ENCODE measurements at regions not wholly inside any gene's neighbourhood (a gene's known extent, or its start where the extent isn't known, plus 50 kb on each side); places are given as distances from the start of the nearest gene placed in this dataset.

DNA sequence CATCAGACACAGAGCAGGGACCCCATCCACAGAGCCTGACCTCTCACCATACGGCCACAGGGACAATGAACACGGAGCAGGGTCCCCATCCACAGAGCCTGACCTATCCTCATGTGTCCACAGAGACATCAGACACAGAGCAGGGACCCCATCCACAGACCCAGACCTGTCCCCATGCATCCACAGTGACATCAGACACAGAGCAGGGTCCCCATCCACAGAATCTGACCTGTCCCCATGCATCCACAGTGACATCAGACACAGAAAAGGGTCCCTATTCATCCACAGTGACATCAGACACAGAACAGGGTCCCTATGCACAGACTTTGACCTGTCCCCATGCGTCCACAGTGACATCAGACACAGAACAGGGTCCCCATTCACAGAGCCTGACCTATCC, 325.1 kb upstream of the RAB6C start:
- Histone ChIP-seq H3K27ac (ENCODE audit: low read depth, low read length) (no peak overlapping the region), H3K79me2 (ENCODE audit: insufficient read depth, low read length) (no peaks in the 10 kb centered on the region), H3K36me3 (ENCODE audit: insufficient read depth, low read length) (no peaks in the 10 kb centered on the region), H3K27me3 (ENCODE audit: insufficient read depth, low read length) (no peaks in the 10 kb centered on the region), H3K4me3 (ENCODE audit: insufficient read depth, low read length) (no peak overlapping the region), H3K9me3 (ENCODE audit: low read depth, low read length) (no peaks in the 10 kb centered on the region), H3K4me2 (ENCODE audit: insufficient read depth, low read length) (no peak overlapping the region), H3K4me1 (ENCODE audit: insufficient read depth, low read length) (no peaks in the 10 kb centered on the region), H2AFZ (ENCODE audit: low read length) (no peak overlapping the region), H4K20me1 (ENCODE audit: insufficient read depth, low read length) (no peaks in the 10 kb centered on the region)
- DNase-seq (ENCODE audit: insufficient read length, low spot score, missing footprints): no peak
- TF ChIP-seq, protein P1, sequence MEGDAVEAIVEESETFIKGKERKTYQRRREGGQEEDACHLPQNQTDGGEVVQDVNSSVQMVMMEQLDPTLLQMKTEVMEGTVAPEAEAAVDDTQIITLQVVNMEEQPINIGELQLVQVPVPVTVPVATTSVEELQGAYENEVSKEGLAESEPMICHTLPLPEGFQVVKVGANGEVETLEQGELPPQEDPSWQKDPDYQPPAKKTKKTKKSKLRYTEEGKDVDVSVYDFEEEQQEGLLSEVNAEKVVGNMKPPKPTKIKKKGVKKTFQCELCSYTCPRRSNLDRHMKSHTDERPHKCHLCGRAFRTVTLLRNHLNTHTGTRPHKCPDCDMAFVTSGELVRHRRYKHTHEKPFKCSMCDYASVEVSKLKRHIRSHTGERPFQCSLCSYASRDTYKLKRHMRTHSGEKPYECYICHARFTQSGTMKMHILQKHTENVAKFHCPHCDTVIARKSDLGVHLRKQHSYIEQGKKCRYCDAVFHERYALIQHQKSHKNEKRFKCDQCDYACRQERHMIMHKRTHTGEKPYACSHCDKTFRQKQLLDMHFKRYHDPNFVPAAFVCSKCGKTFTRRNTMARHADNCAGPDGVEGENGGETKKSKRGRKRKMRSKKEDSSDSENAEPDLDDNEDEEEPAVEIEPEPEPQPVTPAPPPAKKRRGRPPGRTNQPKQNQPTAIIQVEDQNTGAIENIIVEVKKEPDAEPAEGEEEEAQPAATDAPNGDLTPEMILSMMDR (IDR thresholded peaks at IDR 0.05; ENCODE audit: extremely low read depth, low read depth, low read length): no peak

DNA sequence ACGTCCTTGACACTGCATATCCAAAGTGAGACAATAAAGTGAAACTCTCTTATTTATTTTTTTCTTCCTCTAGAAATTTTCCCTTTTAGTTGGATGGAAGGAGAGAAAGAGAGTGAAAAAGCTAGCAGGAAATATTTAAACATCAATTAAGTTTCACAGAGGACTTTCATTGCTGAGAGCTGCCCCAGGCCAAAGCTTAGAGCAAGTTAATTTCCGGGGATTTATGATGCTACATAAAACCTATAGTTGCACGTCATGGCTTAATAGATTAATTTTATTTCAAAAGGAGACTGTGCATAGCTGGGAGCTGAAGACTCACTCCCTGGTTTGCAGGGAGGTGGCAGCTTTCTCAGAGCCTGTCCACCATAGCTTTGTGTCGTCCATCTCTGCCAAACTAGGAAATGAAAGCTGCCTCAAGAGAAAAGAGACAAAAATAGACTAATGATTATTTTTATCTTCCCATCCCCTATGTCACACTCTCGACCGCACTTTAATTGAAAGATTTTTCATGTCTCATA, 323.3 kb upstream of the RAB6C start:
- no peak for DNase-seq (ENCODE audit: insufficient read length, low spot score, missing footprints)
- H3K4me1 ChIP-seq (ENCODE audit: insufficient read depth, low read length): no peaks in the 10 kb centered on the region
- H3K27me3 ChIP-seq (ENCODE audit: insufficient read depth, low read length): no peaks in the 10 kb centered on the region
- H3K79me2 ChIP-seq (ENCODE audit: insufficient read depth, low read length): no peaks in the 10 kb centered on the region
- no peaks in the 10 kb centered on the region for H3K9me3 ChIP-seq (ENCODE audit: low read depth, low read length)
- no peak overlapping the region for H2AFZ ChIP-seq (ENCODE audit: low read length)
- no peak overlapping the region for H3K4me3 ChIP-seq (ENCODE audit: insufficient read depth, low read length)
- H3K36me3 ChIP-seq (ENCODE audit: insufficient read depth, low read length): no peaks in the 10 kb centered on the region
- TF ChIP-seq, protein P1 (IDR thresholded peaks at IDR 0.05; ENCODE audit: extremely low read depth, low read depth, low read length): no peak
- H3K27ac ChIP-seq (ENCODE audit: low read depth, low read length): no peak overlapping the region
- H3K4me2 ChIP-seq (ENCODE audit: insufficient read depth, low read length): no peak overlapping the region
- no peaks in the 10 kb centered on the region for H4K20me1 ChIP-seq (ENCODE audit: insufficient read depth, low read length)

DNA sequence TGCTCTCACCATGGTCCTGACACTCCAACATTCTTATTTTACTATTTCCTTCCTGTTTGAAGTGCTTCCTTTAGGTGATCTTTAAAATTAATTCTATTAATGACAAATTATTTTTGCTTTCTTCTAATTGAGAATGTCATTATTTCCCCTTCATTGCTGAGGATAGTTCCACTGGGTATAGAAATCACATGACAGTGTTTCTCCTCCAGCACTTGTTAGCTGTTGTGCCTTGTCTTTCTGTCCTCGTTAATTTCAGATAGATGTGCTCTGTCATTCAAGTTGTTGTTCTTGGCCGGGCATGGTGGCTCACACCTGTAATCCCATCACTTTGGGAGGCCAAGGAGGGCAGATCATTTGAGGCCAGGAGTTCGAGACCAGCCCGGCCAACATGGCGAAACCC, 321.0 kb upstream of the RAB6C start:
- Histone ChIP-seq H3K27ac (ENCODE audit: low read depth, low read length) (no peak overlapping the region), H4K20me1 (ENCODE audit: insufficient read depth, low read length) (no peaks in the 10 kb centered on the region), H2AFZ (ENCODE audit: low read length) (no peak overlapping the region), H3K4me3 (ENCODE audit: insufficient read depth, low read length) (no peak overlapping the region), H3K27me3 (ENCODE audit: insufficient read depth, low read length) (no peaks in the 10 kb centered on the region), H3K79me2 (ENCODE audit: insufficient read depth, low read length) (no peaks in the 10 kb centered on the region), H3K4me1 (ENCODE audit: insufficient read depth, low read length) (no peaks in the 10 kb centered on the region), H3K9me3 (ENCODE audit: low read depth, low read length) (no peaks in the 10 kb centered on the region), H3K36me3 (ENCODE audit: insufficient read depth, low read length) (no peaks in the 10 kb centered on the region), H3K4me2 (ENCODE audit: insufficient read depth, low read length) (no peak overlapping the region)
- TF ChIP-seq, protein P1 (IDR thresholded peaks at IDR 0.05; ENCODE audit: extremely low read depth, low read depth, low read length): no peak
- DNase-seq (ENCODE audit: insufficient read length, low spot score, missing footprints): no peak

DNA sequence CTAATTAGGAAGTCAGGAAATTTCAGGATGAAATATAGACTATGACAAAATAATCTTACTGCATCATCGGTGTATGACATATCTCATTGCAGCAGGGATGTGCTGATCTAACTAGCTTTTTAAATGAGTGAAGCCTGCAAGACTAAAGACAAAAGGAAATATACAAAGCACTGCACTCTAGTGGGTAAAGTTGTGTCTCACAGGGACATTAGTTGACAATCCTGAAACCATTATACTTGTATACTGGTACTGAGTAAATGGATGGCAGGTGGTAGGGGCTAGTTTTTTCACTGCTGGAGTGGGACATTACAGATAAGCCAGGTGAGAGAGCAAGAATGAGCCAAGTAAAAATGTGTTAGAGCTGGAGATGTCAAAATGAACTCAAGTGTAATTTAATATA, 317.5 kb upstream of the RAB6C start:
- Histone ChIP-seq H3K9me3 (ENCODE audit: low read depth, low read length) (no peaks in the 10 kb centered on the region), H3K4me2 (ENCODE audit: insufficient read depth, low read length) (no peak overlapping the region), H3K79me2 (ENCODE audit: insufficient read depth, low read length) (no peaks in the 10 kb centered on the region), H3K4me1 (ENCODE audit: insufficient read depth, low read length) (no peaks in the 10 kb centered on the region), H3K4me3 (ENCODE audit: insufficient read depth, low read length) (no peak overlapping the region), H4K20me1 (ENCODE audit: insufficient read depth, low read length) (no peaks in the 10 kb centered on the region), H3K27ac (ENCODE audit: low read depth, low read length) (no peak overlapping the region), H3K27me3 (ENCODE audit: insufficient read depth, low read length) (no peaks in the 10 kb centered on the region), H3K36me3 (ENCODE audit: insufficient read depth, low read length) (no peaks in the 10 kb centered on the region), H2AFZ (ENCODE audit: low read length) (no peak overlapping the region)
- TF ChIP-seq, protein P1 (IDR thresholded peaks at IDR 0.05; ENCODE audit: extremely low read depth, low read depth, low read length): no peak
- DNase-seq (ENCODE audit: insufficient read length, low spot score, missing footprints): no peak
